Choroid plexus epithelial cell (primary cell): ENCODE measurements at regions not wholly inside any gene's neighbourhood (a gene's known extent, or its start where the extent isn't known, plus 50 kb on each side); places are given as distances from the start of the nearest gene placed in this dataset.
A peak's percentile ranks its signal among the peaks of the same experiment; 100 is the strongest.

Experiments used
- DNase-seq: peaks from one replicate; pipeline ENCODE4 v3.0.0-alpha.2; 2010; ENCODE audit warnings: low read depth
- H3K4me3 ChIP-seq: 2 replicates; pipeline ENCODE4 v1.5.1; 2011; ENCODE audit warnings: low read depth, mild to moderate bottlenecking, control low read depth, low read length, moderate library complexity
- TF ChIP-seq, protein P1 (sequence below): conservative IDR thresholded peaks from 2 replicates; pipeline ENCODE4 v1.5.1; 2011; ENCODE audit warnings: low read depth, mild to moderate bottlenecking, control low read depth, inconsistent platforms, low read length, moderate library complexity

DNA sequence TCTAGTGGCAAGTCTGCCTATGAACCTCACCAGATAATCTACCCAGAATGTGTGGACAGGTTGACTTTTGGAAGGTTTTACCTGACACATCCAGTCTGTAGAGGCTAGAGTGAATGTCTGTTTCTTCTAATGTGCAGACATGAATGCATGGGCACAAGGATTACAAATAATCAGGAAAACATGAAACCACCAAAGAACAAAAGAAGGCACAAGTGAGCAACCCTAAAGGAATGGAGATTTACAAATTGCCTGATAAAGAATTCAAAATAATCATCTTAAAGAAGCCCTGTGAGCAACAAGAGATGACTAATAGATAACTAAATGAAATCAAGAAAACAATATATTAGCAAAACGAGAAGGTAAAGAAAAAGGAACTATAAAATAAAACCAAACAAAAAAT, 876.1 kb upstream of the ADGRB3 start:
- DNase-seq = no peak

DNA sequence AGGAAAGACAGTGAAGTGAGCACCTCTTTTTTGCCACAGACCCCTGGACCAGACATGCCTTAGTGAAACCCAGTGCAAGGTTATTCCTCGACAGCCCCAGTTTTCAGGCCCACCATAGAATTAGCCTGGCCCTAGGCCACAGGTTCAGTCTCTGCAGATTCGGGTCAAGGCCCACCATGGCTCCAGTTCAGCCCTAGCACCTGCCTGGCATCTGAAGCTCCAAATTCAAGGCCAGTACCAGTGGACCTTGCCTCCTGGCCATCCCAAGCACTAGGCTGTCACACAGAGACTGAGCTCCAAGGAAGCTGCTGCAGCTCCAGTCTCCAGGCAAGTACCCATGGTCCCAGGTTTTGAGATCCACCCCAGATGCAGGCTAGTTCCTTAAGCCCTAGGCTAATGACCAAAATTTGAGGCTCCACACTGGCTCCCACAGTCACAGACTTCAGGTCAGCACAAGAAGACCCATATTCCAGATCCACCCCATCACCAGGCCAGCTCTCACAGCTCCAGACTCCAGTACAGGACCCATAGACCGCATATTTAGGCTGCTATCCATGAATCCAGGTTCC, 877.5 kb upstream of the ADGRB3 start:
- DNase-seq = no peak
- H3K4me3 ChIP-seq = no peak overlapping the region
- TF ChIP-seq, protein P1, sequence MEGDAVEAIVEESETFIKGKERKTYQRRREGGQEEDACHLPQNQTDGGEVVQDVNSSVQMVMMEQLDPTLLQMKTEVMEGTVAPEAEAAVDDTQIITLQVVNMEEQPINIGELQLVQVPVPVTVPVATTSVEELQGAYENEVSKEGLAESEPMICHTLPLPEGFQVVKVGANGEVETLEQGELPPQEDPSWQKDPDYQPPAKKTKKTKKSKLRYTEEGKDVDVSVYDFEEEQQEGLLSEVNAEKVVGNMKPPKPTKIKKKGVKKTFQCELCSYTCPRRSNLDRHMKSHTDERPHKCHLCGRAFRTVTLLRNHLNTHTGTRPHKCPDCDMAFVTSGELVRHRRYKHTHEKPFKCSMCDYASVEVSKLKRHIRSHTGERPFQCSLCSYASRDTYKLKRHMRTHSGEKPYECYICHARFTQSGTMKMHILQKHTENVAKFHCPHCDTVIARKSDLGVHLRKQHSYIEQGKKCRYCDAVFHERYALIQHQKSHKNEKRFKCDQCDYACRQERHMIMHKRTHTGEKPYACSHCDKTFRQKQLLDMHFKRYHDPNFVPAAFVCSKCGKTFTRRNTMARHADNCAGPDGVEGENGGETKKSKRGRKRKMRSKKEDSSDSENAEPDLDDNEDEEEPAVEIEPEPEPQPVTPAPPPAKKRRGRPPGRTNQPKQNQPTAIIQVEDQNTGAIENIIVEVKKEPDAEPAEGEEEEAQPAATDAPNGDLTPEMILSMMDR = no peak

More for the DNA sequence above, 876.1 kb upstream of the ADGRB3 start:
- H3K4me3 ChIP-seq = no peak overlapping the region
- TF ChIP-seq, protein P1 = no peak

GRCh38 chr6:67748521-67748920, 886.6 kb upstream of the ADGRB3 start:
- H3K4me3 ChIP-seq = no peak overlapping the region
- TF ChIP-seq, protein P1 = no peak
- no peak for DNase-seq

DNA sequence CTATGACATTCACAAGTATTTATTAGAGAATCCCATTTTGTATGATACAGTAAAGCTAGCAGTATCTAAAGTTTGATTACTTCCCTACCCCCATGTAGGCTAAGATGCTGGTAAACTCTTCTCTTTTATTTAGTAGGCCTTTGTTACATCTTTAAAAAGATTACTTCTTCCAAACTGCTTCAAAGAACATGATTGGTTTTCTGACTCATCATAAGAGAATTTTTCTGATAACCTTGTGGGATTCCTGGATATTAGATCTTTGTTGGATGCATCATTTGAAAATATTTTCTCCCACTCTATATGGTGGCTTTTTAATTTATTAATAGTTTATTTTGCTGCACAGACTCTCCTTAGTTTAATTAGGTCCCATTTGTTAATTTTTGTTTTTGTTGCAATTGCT, 898.3 kb upstream of the ADGRB3 start:
- TF ChIP-seq, protein P1 = no peak
- H3K4me3 ChIP-seq = no peak overlapping the region
- peak; percentile 38 for DNase-seq

GRCh38 chr6:67736161-67736560, 898.9 kb upstream of the ADGRB3 start:
- DNase-seq = peak; percentile 45
- H3K4me3 ChIP-seq = no peak overlapping the region
- TF ChIP-seq, protein P1 = no peak

DNA sequence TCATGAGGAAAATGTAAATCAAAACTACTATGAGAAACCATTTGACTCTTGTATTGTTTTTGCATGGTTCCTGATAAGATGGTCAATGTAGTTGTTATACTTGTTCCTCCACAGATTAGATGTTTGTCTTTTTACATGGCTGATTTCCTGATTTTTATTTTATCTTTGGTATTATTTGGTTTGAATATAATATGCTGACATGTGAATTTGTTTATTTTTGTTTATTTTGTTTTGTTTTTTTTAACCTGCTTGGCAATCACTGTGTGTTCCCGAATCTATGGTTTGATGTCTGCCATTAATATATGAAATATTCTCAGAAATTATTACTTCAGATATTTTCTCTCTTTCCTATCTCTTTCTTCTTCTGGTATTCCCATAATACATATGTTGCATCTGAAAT, 899.5 kb upstream of the ADGRB3 start:
- TF ChIP-seq, protein P1 = no peak
- no peak for DNase-seq

DNA sequence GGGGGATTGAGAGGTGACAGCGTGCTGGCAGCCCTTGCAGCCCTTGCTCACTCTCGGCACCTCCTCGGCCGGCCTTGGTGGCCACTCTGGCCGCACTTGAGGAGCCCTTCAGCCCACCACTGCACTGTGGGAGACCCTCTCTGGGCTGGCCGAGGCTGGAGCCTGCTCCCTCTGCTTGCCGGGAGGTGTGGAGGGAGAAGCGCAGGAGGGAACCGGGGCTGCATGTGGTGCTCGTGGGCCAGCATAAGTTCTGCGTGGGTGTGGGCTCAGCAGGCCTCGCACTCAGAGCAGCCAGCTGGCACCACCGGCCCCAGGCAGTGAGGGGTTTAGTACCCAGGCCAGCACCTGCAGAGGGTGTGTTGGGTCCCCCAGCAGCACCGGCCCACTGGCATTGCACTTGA, 912.2 kb upstream of the ADGRB3 start:
- no peak overlapping the region for H3K4me3 ChIP-seq
- TF ChIP-seq, protein P1 = no peak
- DNase-seq = no peak

More for the DNA sequence above, 899.5 kb upstream of the ADGRB3 start:
- no peak overlapping the region for H3K4me3 ChIP-seq
